ENCODE measurements at regions not wholly inside any gene's neighbourhood (a gene's known extent, or its start where the extent isn't known, plus 50 kb on each side); places are given as distances from the start of the nearest gene placed in this dataset.

- no peak for DNase-seq
Measured at GRCh38 chr11:116467823-116468222, 305.0 kb downstream of the BUD13 start.

DNA sequence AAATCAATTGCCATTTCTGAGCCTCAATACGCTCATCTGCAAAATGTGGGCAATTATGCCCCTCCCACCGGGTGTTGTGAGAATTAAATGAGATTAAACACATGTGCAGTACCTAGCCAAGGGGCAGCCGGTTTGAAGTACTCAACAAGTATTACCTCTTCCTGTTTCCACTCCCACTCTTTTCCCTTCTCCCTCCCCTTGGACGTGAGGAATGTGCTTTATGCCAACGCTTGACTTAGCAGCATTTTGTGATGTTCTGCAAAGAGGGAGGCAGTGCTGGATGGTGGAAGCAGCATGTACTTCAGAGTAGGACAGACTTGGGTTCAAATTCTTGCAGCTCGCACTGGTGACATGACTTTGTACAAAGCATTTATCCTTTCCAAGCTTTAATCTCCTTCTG, 306.0 kb downstream of the BUD13 start:
- DNase-seq, result no peak

GRCh38 chr11:116466191-116466590, 306.6 kb downstream of the BUD13 start:
- DNase-seq, result no peak

GRCh38 chr11:116465056-116465455, 307.7 kb downstream of the BUD13 start:
- DNase-seq, result no peak

DNA sequence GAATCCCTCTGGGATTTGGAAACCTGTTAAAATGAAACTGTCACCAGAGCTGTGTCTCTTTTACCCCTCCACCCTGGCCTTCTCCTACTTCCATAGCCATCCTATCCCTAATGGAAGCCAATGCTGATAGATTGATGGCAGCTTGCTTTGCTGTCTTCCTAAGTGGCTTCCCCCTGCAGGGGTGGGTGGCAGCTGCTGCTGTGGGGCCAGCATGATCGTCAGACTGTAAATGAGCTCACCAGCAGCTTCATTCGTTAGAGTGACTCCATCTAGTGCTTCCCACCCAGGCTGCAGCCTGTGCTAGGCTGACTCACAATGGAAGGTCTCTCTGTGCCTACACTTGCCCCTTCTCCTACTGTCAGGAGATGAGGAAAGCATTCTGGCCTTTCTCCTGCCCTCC, 311.0 kb downstream of the BUD13 start:
- DNase-seq, result no peak

- DNase-seq, result no peak
Measured at GRCh38 chr11:116460156-116460920, 312.4 kb downstream of the BUD13 start.

- DNase-seq, result no peak
Measured at GRCh38 chr11:116459185-116460045, 313.4 kb downstream of the BUD13 start.

DNA sequence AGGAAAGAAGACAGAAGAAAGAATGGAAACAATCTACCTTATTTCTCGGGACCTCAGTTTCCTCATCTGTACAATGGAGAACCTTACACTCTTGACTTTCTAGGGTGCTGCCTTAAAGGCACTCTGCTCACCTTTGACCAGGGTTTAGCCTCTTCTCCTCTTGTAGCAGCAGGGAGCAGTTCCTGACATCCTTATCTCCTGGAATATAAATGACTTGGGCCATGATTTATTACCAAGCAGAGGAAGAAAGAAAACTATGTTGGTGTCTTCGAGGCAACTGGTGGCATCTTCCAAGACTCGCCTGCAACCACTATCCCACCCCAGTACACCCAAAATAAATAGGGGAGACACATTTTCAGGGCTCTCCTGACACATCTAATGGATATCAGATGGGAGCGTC, 314.2 kb downstream of the BUD13 start:
- DNase-seq, result no peak

- no peak for DNase-seq
Measured at GRCh38 chr11:116457336-116458007, 315.3 kb downstream of the BUD13 start.

- no peak for DNase-seq
Measured at GRCh38 chr11:116454951-116455350, 317.8 kb downstream of the BUD13 start.

DNA sequence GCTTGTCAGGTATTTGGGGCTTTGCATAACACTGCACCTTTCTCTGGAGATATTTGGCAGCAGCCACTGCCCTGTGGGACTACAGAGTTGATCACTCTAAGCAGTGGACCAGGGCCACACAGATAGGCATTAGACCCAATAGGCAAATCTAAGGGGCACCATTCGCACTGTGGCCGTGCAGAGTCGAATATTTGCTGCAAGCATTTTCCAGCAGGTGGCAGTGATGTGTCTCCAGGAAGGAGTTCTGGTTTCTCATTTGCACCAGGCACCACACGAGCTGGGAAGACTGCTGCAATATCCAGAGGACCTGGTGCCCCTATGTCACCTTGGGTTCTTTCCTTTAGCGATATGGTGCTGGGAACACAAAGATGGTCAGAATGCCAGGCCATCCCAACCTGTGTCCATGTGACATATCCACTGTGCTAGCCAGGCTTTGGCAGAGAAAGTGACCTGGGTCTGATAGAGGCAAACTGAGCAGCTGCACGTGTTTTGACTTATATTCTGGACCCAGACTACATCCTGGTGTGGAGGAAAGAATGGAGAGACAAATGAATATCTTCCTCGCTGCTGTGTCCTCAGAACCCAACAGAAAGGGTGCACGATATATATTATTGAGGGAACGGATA, 318.7 kb downstream of the BUD13 start:
- DNase-seq, result peak; percentile 19

- DNase-seq, result no peak
Measured at GRCh38 chr11:116452461-116452860, 320.3 kb downstream of the BUD13 start.

DNA sequence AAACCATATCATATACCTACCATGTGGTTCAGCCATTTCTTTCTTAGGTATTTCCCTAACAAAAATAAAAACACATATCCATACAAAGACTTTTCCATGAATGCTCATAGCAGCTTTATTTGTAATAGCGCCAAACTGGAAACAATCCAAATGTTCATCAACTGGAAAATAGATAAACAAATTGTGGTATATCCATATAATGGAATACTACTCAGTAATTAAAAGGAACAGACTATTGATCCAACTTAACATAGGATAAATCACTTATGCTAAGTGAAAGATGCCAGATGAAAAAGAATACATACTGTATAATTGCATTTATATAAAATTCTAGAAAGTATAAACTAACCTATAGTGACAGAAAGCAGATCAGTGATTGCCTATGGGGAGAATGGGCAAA, 323.3 kb downstream of the BUD13 start:
- DNase-seq, result no peak

- DNase-seq, result no peak
Measured at GRCh38 chr11:116446048-116446941, 326.5 kb downstream of the BUD13 start.

DNA sequence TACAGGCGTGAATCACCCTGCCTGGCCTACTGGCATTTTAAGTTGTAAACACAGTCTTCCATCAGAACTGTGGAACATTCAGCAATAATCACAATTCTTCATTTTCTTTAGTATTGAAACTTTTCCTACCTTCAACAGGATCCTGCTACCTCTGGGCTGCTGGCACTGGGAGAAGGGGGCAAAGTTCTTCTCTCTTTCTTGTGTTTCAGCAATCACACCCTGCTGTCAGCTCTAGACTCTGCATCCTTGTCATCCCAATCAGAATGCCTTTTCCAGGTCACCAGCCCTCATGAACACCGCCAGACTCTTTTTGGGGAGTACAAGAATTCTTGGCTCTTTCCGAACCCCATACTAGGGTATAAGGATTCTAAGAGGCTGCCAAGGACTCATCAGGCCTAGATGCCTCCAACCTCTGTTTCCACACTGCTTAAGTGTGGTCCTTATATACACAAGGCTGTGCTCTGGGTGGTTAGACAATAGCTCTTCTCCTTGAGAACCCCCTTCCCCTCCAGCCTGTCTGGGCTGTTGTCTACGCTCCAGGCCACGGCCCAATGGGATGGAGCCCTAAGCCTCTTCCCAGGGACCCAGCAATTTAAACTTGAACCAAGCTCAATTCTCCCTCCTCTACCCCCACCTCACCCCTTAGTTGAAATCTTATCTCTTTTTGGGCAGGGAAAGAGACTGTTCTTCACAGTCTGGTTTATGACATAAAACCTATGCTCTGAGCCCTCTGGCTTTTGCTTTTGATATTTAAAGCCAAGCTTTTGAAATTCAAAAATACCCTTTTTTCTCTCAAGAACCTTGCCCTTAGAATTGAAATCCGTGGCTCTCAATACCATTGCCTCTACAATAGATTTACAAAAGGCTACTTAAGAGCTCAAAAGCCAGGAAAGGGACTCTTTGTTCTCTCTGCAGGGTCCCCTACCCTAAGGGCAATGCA, 327.4 kb downstream of the BUD13 start:
- DNase-seq, result no peak

- DNase-seq, result no peak
Measured at GRCh38 chr11:116442238-116442752, 330.5 kb downstream of the BUD13 start.

GRCh38 chr11:116439361-116439677, 333.5 kb downstream of the BUD13 start:
- no peak for DNase-seq

- DNase-seq, result no peak
Measured at GRCh38 chr11:116438651-116439360, 334.0 kb downstream of the BUD13 start.

GRCh38 chr11:116434986-116435385, 337.8 kb downstream of the BUD13 start:
- no peak for DNase-seq

DNA sequence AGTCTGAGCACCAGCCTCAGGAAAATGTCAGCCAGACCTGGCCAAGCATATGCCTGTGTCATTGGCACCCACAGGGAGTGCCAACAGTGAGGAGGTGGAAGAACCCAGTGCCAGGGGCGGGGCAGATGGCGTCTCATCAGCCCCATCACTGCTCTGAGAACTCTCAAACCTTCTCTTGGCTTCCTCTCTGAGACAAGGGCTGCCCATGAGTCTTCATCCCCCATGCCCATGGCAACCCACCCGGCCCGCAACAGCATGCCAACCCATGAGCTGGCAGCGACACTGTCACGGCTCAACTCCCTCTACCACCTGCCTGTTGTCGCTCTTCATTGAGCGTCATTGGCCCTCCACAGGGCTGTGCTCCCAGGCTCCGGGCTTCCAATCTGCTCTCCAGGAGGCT, 340.5 kb downstream of the BUD13 start:
- DNase-seq, result no peak

All from EL (cell line).